WTC11 (cell line): ENCODE measurements at regions not wholly inside any gene's neighbourhood (a gene's known extent, or its start where the extent isn't known, plus 50 kb on each side); places are given as distances from the start of the nearest gene placed in this dataset.

ENCODE experiments used
- ATAC-seq: fragments of 200-7000 bp; cut with Tn5 transposase; 2 replicates; pipeline ENCODE4 v1.10.0; 2021; ENCODE audit warnings: mild to moderate bottlenecking, moderate library complexity
- CTCF ChIA-PET: fragments of 300-600 bp; sonication (Branson Sonifier 250); formaldehyde crosslinking; loops from one replicate; lab custom pipeline; 2021; ENCODE audit warnings: antibody characterized with exemption; lab: Charles Lee
- POLR2A ChIA-PET: fragments of 350-600 bp; sonication (Branson Sonifier 250); formaldehyde crosslinking; loops from one replicate; lab custom pipeline; 2021; ENCODE audit warnings: antibody characterized with exemption; lab: Charles Lee
- DNase-seq: peaks from one replicate; pipeline ENCODE4 v3.0.0; 2021; ENCODE audit warnings: low spot score
- H3K27ac Mint-ChIP-seq: 2 replicates; pipeline ENCODE4 v1.8.0; 2021; ENCODE audit warnings: mixed read lengths
- H3K27me3 Mint-ChIP-seq: 2 replicates; pipeline ENCODE4 v1.8.0; 2021; ENCODE audit warnings: low read depth, mild to moderate bottlenecking, moderate library complexity, mixed read lengths
- H3K36me3 Mint-ChIP-seq: 2 replicates; pipeline ENCODE4 v1.8.0; 2021; ENCODE audit warnings: mixed read lengths
- H3K4me1 Mint-ChIP-seq: 2 replicates; pipeline ENCODE4 v1.8.0; 2022; ENCODE audit warnings: mixed read lengths
- H3K4me3 Mint-ChIP-seq: 2 replicates; pipeline ENCODE4 v1.8.0; 2021; ENCODE audit warnings: mild to moderate bottlenecking, moderate library complexity, mixed read lengths
- H3K9me3 Mint-ChIP-seq: 2 replicates; pipeline ENCODE4 v1.8.0; 2021; ENCODE audit warnings: mixed read lengths
- AR ChIP-seq: fragments of 250-450 bp; sonication (Bioruptor Pico); IDR thresholded peaks from 2 replicates; pipeline ENCODE4 v1.9.0; 2021; ENCODE audit warnings: mild to moderate bottlenecking
- ARID4B ChIP-seq: sonication (generic); formaldehyde crosslinking; IDR thresholded peaks from 2 replicates; pipeline ENCODE4 v1.8.0; 2023; ENCODE audit warnings: missing genetic modification reagents, mild to moderate bottlenecking, borderline replicate concordance
- ATF1 ChIP-seq: sonication (generic); formaldehyde crosslinking; IDR thresholded peaks from 2 replicates; pipeline ENCODE4 v1.8.1; 2023; ENCODE audit warnings: mild to moderate bottlenecking, moderate library complexity, missing genetic modification reagents
- ATF2 ChIP-seq: sonication (generic); formaldehyde crosslinking; IDR thresholded peaks from 2 replicates; pipeline ENCODE4 v1.8.1; 2022; ENCODE audit warnings: low read depth, missing genetic modification reagents, borderline replicate concordance
- ATF3 ChIP-seq: sonication (generic); formaldehyde crosslinking; conservative IDR thresholded peaks from 2 replicates; pipeline ENCODE4 v1.8.1; 2022; ENCODE audit warnings: mild to moderate bottlenecking, missing genetic modification reagents
- E2F4 ChIP-seq: sonication (generic); formaldehyde crosslinking; IDR thresholded peaks from 2 replicates; pipeline ENCODE4 v1.8.1; 2022; ENCODE audit warnings: low read depth, mild to moderate bottlenecking, moderate library complexity, missing genetic modification reagents, borderline replicate concordance
- EMX1 ChIP-seq: fragments of 250-450 bp; sonication (Bioruptor Pico); IDR thresholded peaks from 2 replicates; pipeline ENCODE4 v1.8.0; 2021; ENCODE audit warnings: mild to moderate bottlenecking
- ETV6 ChIP-seq: sonication (generic); formaldehyde crosslinking; IDR thresholded peaks from 2 replicates; pipeline ENCODE4 v1.8.1; 2022; ENCODE audit warnings: mild to moderate bottlenecking, missing genetic modification reagents
- GTF2I ChIP-seq: fragments of 250-450 bp; sonication (Bioruptor Pico); conservative IDR thresholded peaks from 2 replicates; pipeline ENCODE4 v1.4.0; 2021; ENCODE audit warnings: mild to moderate bottlenecking
- HMGA2 ChIP-seq: fragments of 250-450 bp; sonication (Bioruptor Pico); IDR thresholded peaks from 2 replicates; pipeline ENCODE4 v1.4.0; 2021; ENCODE audit warnings: mild to moderate bottlenecking, moderate library complexity
- HMGXB4 ChIP-seq: sonication (generic); formaldehyde crosslinking; IDR thresholded peaks from 2 replicates; pipeline ENCODE4 v1.8.1; 2023; ENCODE audit warnings: mild to moderate bottlenecking, moderate library complexity, missing genetic modification reagents
- NFATC4 ChIP-seq: fragments of 250-450 bp; sonication (Bioruptor Pico); IDR thresholded peaks from 2 replicates; pipeline ENCODE4 v1.9.0; 2021; ENCODE audit warnings: mild to moderate bottlenecking
- NFYB ChIP-seq: sonication (generic); formaldehyde crosslinking; conservative IDR thresholded peaks from 2 replicates; pipeline ENCODE4 v1.8.0; 2022; ENCODE audit warnings: low read depth, missing genetic modification reagents
- ZNF121 ChIP-seq: sonication (generic); formaldehyde crosslinking; IDR thresholded peaks from 2 replicates; pipeline ENCODE4 v1.8.0; 2023; ENCODE audit warnings: missing genetic modification reagents
- ZNF396 ChIP-seq: fragments of 250-450 bp; sonication (Bioruptor Pico); IDR thresholded peaks from 2 replicates; pipeline ENCODE4 v1.8.0; 2021; ENCODE audit warnings: mild to moderate bottlenecking, moderate library complexity, borderline replicate concordance

- no peak overlapping the region for H3K4me3 Mint-ChIP-seq
These were observed 80.5 kb upstream of the ITPRID2 start for GRCh38 chr2:181810823-181811695.

More at GRCh38 chr2:181810823-181811695, 80.5 kb upstream of the ITPRID2 start:
- Mint-ChIP-seq H3K27me3 (no peaks in the 10 kb centered on the region), H3K36me3 (no peaks in the 10 kb centered on the region), H3K27ac (no peak overlapping the region), H3K9me3 (peaks cover 5% of the 10 kb centered on the region; the same call in 1 of the 2 replicates), H3K4me1 (peaks cover 5% of the 10 kb centered on the region)
- ChIA-PET CTCF (no interaction called here), POLR2A (no interaction called here)
- ATAC-seq: peak; percentile 46
- TF ChIP-seq ATF2 (CRISPR knock-in tag) (no peak), HMGA2 (CRISPR knock-in tag) (no peak), NFATC4 (no peak), ETV6 (CRISPR knock-in tag) (no peak), EMX1 (CRISPR knock-in tag) (no peak), AR (no peak), NFYB (CRISPR knock-in tag) (no peak), GTF2I (no peak), ZNF396 (no peak), E2F4 (no peak), ATF1 (CRISPR knock-in tag) (no peak), ATF3 (CRISPR knock-in tag) (no peak), ARID4B (CRISPR knock-in tag) (no peak), HMGXB4 (CRISPR knock-in tag) (no peak), ZNF121 (CRISPR knock-in tag) (no peak)
- no peak for DNase-seq
